Activated T-cell treated with anti-CD3 and anti-CD28 coated beads, Interleukin-2, amount 50 U/mL, for 4 hours (primary cell): ENCODE measurements at regions not wholly inside any gene's neighbourhood (a gene's known extent, or its start where the extent isn't known, plus 50 kb on each side); places are given as distances from the start of the nearest gene placed in this dataset.
"Not testable (repeated sequence)": the region's sequence is repeated elsewhere in the genome, so short reads cannot be mapped to it uniquely, and the experiment has no call there.

ENCODE experiments used
- ATAC-seq, 2 donors: fragments of 200-7000 bp; cut with Tn5 transposase; one replicate each; pipeline ENCODE4 v1.10.0; 2021
- DNase-seq: peaks from one replicate; pipeline ENCODE4 v3.0.0-alpha.2; 2020
- H3K27me3 Mint-ChIP-seq: one replicate; pipeline ENCODE4 v1.8.0; 2021; ENCODE audit warnings: low read depth, mixed read lengths
- H3K36me3 Mint-ChIP-seq: one replicate; pipeline ENCODE4 v1.8.0; 2022; ENCODE audit warnings: mixed read lengths; ENCODE audit not compliant: insufficient read depth
- H3K4me1 Mint-ChIP-seq: one replicate; pipeline ENCODE4 v1.8.0; 2021; ENCODE audit warnings: low read depth, mixed read lengths
- H3K4me3 Mint-ChIP-seq: one replicate; pipeline ENCODE4 v1.8.0; 2021; ENCODE audit warnings: mild to moderate bottlenecking, moderate library complexity, mixed read lengths
- H3K9me3 Mint-ChIP-seq: one replicate; pipeline ENCODE4 v1.8.0; 2021; ENCODE audit warnings: mixed read lengths

GRCh38 chr2:106281907-106282430 is 87.9 kb upstream of the UXS1 start:
- H3K27me3 Mint-ChIP-seq, H3K4me3 Mint-ChIP-seq, H3K4me1 Mint-ChIP-seq, ATAC-seq, H3K9me3 Mint-ChIP-seq, DNase-seq, H3K36me3 Mint-ChIP-seq: not testable (repeated sequence)

GRCh38 chr2:106280722-106281446 is 86.8 kb upstream of the UXS1 start:
- no peak overlapping the region for H3K4me3 Mint-ChIP-seq
- no peaks in the 10 kb centered on the region for H3K36me3 Mint-ChIP-seq

GRCh38 chr2:106280224-106280623 is 86.1 kb upstream of the UXS1 start:
- ATAC-seq: no peak
- Mint-ChIP-seq H3K4me1 (no peaks in the 10 kb centered on the region), H3K4me3 (no peak overlapping the region), H3K27me3 (peaks cover 6% of the 10 kb centered on the region), H3K9me3 (no peaks in the 10 kb centered on the region), H3K36me3 (no peaks in the 10 kb centered on the region)
- no peak for DNase-seq

More at GRCh38 chr2:106280722-106281446, 86.8 kb upstream of the UXS1 start:
- Mint-ChIP-seq H3K27me3 (peaks cover 6% of the 10 kb centered on the region), H3K4me1 (no peaks in the 10 kb centered on the region), H3K9me3 (no peaks in the 10 kb centered on the region)
- no peak for ATAC-seq
- DNase-seq: no peak

- no peak overlapping the region for H3K4me3 Mint-ChIP-seq
- ATAC-seq (no peak), DNase-seq (no peak)
- H3K9me3 Mint-ChIP-seq: no peaks in the 10 kb centered on the region
- H3K27me3 Mint-ChIP-seq: peaks cover 8% of the 10 kb centered on the region
- H3K4me1 Mint-ChIP-seq: no peaks in the 10 kb centered on the region
- no peaks in the 10 kb centered on the region for H3K36me3 Mint-ChIP-seq
Measured at GRCh38 chr2:106278112-106278876, 84.2 kb upstream of the UXS1 start.

- no peaks in the 10 kb centered on the region for H3K9me3 Mint-ChIP-seq
- H3K36me3 Mint-ChIP-seq: no peaks in the 10 kb centered on the region
Measured at GRCh38 chr2:106277426-106277825, 83.3 kb upstream of the UXS1 start.

GRCh38 chr2:106275971-106276370 is 81.9 kb upstream of the UXS1 start:
- no peak for ATAC-seq
- Mint-ChIP-seq H3K36me3 (no peaks in the 10 kb centered on the region), H3K9me3 (no peaks in the 10 kb centered on the region), H3K4me1 (peaks cover under 1% of the 10 kb centered on the region), H3K4me3 (no peak overlapping the region), H3K27me3 (peaks cover 12% of the 10 kb centered on the region)
- no peak for DNase-seq

More at GRCh38 chr2:106277426-106277825, 83.3 kb upstream of the UXS1 start:
- no peak for ATAC-seq
- Mint-ChIP-seq H3K27me3 (peaks cover 9% of the 10 kb centered on the region), H3K4me3 (no peak overlapping the region), H3K4me1 (no peaks in the 10 kb centered on the region)
- DNase-seq: no peak

- ATAC-seq (no peak), DNase-seq (no peak)
- Mint-ChIP-seq H3K27me3 (peaks cover 20% of the 10 kb centered on the region), H3K36me3 (no peaks in the 10 kb centered on the region), H3K9me3 (no peaks in the 10 kb centered on the region), H3K4me3 (no peak overlapping the region), H3K4me1 (peaks cover 9% of the 10 kb centered on the region)
Measured at GRCh38 chr2:106274668-106275067, 80.6 kb upstream of the UXS1 start.

GRCh38 chr2:106272216-106272807 is 78.2 kb upstream of the UXS1 start:
- peaks cover 30% of the 10 kb centered on the region for H3K27me3 Mint-ChIP-seq
- ATAC-seq: no peak

GRCh38 chr2:106270471-106270891 is 76.4 kb upstream of the UXS1 start:
- Mint-ChIP-seq H3K4me3 (peak overlapping the region; percentile 80), H3K36me3 (no peaks in the 10 kb centered on the region), H3K4me1 (peaks cover 18% of the 10 kb centered on the region), H3K27me3 (peaks cover 30% of the 10 kb centered on the region), H3K9me3 (no peaks in the 10 kb centered on the region)
- DNase-seq: no peak
- ATAC-seq: peak in 1 of 2 donors; percentile 9

More at GRCh38 chr2:106272216-106272807, 78.2 kb upstream of the UXS1 start:
- Mint-ChIP-seq H3K36me3 (no peaks in the 10 kb centered on the region), H3K4me3 (no peak overlapping the region), H3K4me1 (peaks cover 18% of the 10 kb centered on the region), H3K9me3 (no peaks in the 10 kb centered on the region)
- no peak for DNase-seq

- Mint-ChIP-seq H3K4me3 (peak overlapping the region; percentile 80), H3K27me3 (peaks cover 30% of the 10 kb centered on the region), H3K9me3 (no peaks in the 10 kb centered on the region), H3K4me1 (peaks cover 18% of the 10 kb centered on the region), H3K36me3 (no peaks in the 10 kb centered on the region)
- DNase-seq (peak; percentile 28), ATAC-seq (peak; percentile 69 to 84)
Measured at GRCh38 chr2:106269591-106270291, 75.6 kb upstream of the UXS1 start.

- no peaks in the 10 kb centered on the region for H3K36me3 Mint-ChIP-seq
- H3K27me3 Mint-ChIP-seq: peaks cover 27% of the 10 kb centered on the region
- no peaks in the 10 kb centered on the region for H3K9me3 Mint-ChIP-seq
- DNase-seq (no peak), ATAC-seq (no peak)
- peaks cover 18% of the 10 kb centered on the region for H3K4me1 Mint-ChIP-seq
- H3K4me3 Mint-ChIP-seq: no peak overlapping the region
Measured at GRCh38 chr2:106267997-106268396, 73.9 kb upstream of the UXS1 start.

GRCh38 chr2:106261871-106262321 is 67.8 kb upstream of the UXS1 start:
- Mint-ChIP-seq H3K27me3 (peaks cover 2% of the 10 kb centered on the region), H3K4me3 (no peak overlapping the region), H3K9me3 (no peaks in the 10 kb centered on the region), H3K4me1 (no peaks in the 10 kb centered on the region), H3K36me3 (no peaks in the 10 kb centered on the region)
- DNase-seq: no peak
- ATAC-seq: no peak

- H3K27me3 Mint-ChIP-seq, H3K4me1 Mint-ChIP-seq, H3K9me3 Mint-ChIP-seq, H3K36me3 Mint-ChIP-seq, ATAC-seq, H3K4me3 Mint-ChIP-seq, DNase-seq: not testable (repeated sequence)
Measured at GRCh38 chr2:106258859-106259258, 64.8 kb upstream of the UXS1 start.

- H3K36me3 Mint-ChIP-seq: no peaks in the 10 kb centered on the region
- H3K4me1 Mint-ChIP-seq: no peaks in the 10 kb centered on the region
- DNase-seq (no peak), ATAC-seq (no peak)
- no peak overlapping the region for H3K4me3 Mint-ChIP-seq
- H3K27me3 Mint-ChIP-seq: peaks cover 2% of the 10 kb centered on the region
- no peaks in the 10 kb centered on the region for H3K9me3 Mint-ChIP-seq
Measured at GRCh38 chr2:106257830-106258229, 63.7 kb upstream of the UXS1 start.
